ENCODE measurements at regions not wholly inside any gene's neighbourhood (a gene's known extent, or its start where the extent isn't known, plus 50 kb on each side); places are given as distances from the start of the nearest gene placed in this dataset.
"Not testable (repeated sequence)": the region's sequence is repeated elsewhere in the genome, so short reads cannot be mapped to it uniquely, and the experiment has no call there.

DNA sequence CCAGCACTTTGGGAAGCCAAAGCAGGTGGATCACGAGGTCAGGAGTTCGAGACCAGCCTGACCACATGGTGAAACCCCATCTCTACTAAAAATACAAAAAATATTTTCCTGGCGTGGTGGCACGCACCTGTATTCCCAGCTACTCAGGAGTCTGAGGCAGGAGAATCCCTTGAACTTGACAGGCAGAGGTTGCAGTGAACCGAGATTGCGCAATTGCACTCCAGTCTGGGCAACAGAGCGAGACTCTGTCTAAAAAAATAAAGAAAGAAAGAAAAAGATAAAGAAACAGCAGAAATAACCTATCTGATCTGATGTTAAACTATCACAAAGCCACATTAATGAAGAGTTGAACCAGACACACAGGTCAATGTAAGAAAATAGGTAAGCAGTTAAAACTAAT lies 696.2 kb upstream of the SALL3 start:
- DNase-seq (ENCODE audit: low spot score) = not testable (repeated sequence)

DNA sequence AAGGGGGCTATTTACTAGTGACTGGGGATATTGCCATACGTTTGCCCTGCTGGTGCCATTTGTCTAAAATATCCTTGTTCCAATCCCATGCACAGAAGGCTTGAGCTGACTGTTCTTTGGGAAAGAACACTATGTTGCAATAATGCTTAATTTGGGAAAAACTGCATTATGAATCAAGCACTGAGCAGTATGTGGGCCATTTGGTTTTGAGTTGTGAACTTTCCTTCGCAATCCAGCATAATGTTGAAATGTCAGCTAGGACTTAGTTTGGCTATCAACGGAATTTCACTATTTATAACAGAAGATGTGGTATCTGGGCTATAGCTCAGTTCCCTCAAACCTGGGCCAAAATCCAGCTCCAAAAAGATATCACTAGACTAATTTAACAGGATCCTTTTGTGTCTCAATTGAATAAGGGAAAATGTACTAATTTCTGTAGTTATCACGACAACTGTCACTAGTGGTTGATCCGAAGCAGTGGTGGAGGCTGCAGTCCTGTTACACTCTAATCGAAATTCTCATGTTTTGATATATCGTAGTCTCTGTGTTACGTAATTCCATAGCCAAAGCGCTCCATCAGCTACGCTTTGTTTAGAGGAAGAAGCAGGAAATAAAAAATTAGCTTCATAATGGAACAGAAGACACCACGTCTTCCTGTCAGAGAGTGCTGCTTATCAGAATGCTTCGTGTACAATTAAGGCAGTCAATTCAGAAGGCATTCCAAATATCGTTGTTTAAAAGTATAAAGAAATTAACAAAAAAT lies 686.8 kb upstream of the SALL3 start:
- no peak for DNase-seq (ENCODE audit: low spot score)

DNA sequence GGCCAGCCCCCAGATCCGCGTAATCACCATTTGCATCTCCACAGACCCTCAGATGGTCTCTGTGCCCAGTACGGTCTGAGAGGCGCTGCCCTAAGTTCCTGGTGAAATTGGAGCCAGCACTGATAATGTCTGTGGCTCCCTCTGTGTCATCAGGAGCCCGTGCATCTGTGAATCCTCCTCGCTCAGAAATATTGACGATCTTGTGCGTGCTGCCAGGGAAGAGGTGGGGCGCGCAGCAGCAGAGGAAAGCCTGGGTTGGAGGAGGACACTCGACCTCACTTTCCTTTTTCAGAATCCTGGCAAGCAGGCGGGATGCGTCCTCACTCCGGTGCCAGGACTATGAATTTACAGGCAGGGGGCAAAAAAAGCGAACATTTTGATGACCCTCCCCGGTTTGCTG lies 686.1 kb upstream of the SALL3 start:
- DNase-seq (ENCODE audit: low spot score) = no peak

DNA sequence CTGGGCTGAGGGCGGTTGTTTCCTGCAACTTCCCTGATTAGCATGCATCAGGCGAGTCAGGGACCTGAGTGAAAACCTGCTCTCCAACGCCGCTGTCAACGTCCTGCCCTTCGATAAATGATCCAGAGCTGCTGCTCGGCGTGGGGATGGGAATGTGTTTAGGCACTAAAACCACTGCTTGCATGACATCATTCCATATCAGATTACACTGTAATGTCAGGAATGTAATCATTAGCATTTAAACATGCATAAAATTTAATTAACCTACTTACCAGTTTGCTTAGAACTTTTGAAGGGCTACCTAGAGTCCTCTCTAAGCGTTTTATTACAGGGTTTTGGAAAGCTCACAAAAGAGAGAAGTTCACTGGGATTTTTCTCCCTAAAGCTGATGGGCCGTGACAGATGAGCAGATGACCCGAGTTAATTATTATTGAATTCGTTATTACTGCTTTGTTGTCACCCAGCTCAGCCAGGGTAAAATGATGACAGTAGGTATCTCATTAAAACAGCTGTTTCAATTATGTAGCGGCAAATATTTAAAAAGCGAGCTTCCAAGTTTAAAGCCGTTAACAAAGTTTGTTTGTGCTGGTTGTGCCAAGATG lies 685.6 kb upstream of the SALL3 start:
- DNase-seq (ENCODE audit: low spot score) = no peak

DNA sequence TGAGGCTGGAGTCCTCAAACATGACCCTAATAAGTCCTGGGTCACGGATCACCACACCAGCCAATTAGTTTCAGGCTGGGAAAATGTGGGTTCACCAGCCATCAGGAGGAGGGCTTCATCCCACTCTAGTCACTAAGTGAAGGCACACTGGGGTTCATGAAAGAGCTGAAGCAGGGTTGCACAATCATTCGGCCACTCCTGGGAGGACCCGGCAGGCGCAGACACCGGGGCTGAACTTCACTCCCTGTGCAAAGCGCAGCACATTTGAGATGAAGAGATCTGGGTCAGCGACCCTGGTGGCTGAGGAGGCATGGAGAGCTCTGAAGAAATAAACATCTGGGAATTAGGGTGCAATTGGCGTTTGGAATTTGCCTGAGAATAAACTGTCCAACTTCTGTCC lies 684.4 kb upstream of the SALL3 start:
- DNase-seq (ENCODE audit: low spot score) = no peak

DNA sequence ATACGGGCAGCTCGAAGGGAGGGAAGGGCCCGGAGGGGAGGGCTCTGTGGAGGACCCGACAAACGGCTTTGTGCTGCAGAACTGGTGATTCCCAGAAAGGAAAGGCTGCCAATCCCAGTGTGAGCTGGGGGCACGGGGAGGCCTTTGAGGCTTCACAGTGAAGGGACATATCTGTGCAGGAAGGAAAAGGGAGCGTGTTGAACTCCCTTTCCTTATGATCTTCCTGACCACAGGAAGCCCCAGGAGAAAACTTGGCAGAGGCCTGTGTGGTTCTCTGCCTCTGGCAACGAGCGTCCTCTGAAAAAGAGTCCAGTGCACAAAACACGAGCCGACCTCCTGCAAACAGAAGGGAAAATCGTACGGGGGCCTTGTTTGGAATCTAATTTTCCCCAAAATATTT lies 683.5 kb upstream of the SALL3 start:
- no peak for DNase-seq (ENCODE audit: low spot score)

DNA sequence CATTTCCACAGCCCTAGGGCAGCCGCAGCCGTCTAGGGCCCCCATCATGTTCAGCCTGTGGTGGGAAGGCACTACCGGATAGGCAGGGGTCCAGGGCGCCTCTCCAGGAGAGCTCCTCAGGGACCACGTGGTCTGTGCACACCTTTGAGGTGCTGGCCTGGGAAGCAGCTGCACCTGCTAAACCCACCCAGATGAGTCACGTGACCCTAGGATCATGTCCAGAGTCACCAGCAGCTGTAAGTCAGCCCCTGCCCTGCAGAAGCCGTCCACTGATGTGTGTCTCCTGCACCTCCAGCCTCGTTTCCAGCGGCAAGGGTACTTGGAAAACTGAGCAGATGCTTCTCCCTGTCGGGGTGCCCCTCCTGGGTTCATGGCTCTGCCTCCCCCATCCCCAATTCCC lies 682.6 kb upstream of the SALL3 start:
- no peak for DNase-seq (ENCODE audit: low spot score)

DNA sequence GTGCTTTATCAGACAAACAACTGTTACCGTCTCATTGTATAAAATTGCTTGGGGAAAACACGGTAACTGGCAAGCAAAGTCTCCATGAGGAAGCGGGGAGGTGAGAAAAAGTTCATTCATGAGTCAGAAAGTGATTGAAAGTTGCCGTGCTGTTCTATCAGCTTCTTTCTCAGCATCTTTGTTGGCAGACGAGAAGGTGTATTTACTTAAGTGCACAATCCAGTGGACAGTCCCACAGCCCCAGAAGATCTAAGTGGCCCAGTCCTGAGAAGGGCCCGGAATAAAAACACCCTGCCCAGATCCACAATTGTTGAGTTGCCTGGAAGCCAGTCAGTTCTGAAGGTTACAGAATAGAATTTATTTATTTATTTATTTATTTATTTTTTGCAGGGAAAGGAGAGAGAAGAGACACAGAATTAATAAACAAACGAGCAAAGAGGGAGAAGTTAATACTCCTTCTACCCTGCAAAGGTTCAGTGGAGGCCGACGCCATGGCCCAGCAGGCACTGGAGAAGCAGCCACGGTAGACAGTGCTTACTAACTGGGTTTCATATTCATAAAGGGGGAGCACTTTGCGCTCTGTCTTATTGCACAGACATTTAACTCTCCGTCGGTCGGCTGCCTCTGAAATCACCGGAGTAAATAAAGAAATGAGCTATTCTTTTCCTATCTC lies 676.0 kb upstream of the SALL3 start:
- DNase-seq (ENCODE audit: low spot score) = no peak

DNA sequence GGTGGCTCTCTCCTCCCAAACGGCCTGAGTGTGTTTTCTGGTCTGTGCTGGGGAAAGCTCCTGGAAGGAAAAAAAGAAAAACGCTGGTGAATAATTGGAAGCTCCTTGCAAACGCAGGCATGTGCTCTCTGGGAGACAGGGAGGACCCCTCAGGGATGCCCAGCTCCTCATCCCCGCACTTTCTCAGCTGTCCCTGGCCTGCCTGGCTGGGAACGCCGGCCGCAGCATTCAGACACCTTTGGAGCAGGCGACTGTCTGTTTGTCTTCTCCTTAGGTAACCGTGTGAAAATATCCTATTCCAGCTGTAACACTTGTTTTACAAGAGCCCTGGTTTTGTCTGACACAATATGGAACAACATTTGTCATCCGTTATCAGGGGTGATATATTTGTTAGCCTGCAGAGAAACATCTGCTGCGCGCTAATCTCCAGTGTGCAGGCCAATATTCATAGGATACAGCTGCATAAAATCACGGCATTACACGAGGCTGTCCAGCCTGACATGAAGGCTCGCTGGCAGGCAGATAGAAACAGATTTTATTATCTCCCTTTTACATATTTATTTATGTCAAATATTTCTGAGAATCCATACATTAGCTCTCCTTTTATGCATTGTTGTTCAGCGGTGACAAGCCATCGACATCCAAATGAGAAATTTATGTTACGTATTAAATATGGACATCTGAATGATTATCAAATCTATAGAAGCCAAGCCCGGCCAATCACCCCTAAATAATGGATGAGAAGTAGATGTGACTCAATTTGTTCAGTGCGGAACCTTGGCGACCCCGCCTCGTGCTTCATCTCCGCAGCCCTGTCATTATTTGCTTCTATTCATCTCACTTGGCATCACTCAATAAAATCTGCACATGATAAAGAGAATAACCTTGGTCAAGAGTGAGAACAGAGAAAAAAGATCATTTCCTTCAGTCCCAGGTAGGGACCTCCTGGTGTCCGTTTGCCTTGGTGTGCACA lies 675.1 kb upstream of the SALL3 start:
- DNase-seq (ENCODE audit: low spot score) = no peak

DNA sequence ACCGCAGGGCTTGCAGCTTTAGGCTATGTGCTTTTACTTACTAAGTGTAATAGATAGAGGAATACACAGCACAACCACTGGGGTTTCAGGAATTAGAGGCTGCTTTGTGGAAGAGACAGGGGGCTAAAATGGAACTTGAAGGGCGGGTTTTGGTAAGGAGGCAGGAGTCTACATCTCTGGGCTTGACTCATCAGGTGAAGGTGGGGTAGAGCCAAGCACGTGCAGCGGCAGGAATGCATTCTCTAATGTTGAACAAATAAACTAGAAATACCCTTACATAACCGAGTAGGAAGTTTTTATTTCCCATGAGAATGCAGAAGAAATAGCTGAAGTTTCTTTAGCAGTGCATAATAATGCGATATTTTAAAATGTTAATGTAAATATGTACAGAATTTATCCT lies 673.8 kb upstream of the SALL3 start:
- no peak for DNase-seq (ENCODE audit: low spot score)

DNA sequence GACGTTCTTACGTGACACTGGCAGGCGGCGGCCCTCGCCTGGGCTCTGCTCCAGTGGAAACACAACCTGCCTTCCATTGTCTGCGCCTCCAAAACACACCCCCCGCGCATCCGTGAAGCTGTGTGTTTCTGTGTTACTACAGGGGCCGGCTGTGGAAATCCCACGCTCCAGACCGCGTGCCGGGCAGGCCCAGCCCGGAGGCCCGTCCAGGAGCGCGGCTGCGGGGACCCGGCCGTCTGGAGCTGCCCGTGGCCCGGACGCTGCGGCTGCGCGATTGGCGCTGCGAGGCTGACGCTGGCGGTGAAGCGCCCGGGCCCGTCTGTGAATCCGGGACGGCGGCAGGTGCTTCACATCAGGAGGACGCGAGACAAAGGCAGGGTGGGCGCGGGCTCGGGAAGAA lies 670.3 kb upstream of the SALL3 start:
- no peak for DNase-seq (ENCODE audit: low spot score)

DNA sequence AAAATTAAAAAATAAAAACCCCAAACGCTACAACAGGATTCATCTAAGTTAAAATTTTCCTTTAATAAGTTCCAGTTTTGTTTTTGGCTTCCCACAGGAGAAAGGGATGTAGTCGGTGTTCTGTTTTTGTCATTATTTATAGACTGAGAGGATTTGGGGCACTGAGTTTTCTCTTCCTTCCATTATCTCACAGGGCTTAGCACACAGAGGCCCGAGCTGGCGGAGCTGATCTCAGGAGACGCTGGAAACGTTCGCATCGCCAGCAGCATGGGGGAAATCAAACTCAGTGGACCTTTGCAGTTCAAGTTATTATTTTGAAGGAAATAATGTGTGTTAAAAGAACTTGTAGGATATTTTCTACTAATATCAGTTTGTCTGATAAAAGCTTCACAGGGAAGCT lies 669.7 kb upstream of the SALL3 start:
- no peak for DNase-seq (ENCODE audit: low spot score)

DNA sequence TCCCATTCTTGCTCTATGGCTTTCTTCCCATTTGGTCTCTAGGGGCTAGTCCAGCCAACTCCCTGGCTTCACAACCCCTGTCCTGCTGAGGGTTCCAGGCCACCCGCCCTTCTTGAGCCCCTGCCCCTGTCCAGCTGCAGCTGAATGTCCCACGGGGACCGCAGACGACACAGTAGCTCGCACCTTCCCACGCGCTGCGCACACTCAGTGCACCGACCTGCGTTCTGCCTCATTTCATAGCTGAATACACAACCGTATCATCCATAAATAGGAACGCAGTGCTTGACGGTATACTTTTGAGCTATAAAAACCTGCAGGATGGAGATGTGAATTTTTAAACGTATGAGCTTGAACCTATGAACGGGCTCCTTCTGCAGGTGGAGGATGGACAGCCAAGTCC lies 660.4 kb upstream of the SALL3 start:
- DNase-seq (ENCODE audit: low spot score) = no peak

DNA sequence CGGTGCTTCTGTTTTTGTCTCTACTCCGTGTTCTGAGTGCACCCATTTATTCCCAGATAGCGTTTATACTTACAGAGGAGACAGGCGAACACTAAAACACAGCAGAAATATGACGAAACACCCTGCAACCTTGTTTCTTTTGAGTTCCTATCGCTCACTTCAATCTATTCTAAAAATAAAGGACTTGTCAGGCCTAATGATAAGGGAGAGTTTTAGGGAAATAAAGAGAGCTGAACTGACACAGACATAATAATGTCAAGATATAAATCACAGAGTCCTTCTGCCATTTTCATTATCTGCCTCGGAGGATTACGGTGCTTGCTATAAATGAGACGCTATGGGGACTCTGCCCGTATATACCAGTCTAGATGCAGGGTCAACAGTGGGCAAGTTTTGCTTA lies 659.7 kb upstream of the SALL3 start:
- DNase-seq (ENCODE audit: low spot score) = no peak

DNA sequence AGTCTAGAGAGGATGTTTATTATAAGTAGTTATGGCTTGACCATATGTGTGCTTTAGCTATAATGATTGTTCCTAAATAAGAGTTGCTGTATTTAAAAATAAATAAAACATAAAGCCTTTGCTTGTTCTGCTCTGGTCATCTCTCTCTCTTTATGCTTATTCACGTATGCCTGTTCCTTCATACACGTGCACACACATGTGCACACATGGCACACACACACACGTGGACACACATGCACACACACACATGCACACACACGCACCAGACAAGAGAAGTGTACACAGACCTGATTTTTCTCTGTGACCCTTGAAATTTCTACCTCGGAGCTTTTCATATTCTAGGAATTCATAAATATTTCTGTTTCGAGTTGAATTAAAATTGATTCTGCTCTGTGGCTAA lies 658.2 kb upstream of the SALL3 start:
- DNase-seq (ENCODE audit: low spot score) = no peak

DNA sequence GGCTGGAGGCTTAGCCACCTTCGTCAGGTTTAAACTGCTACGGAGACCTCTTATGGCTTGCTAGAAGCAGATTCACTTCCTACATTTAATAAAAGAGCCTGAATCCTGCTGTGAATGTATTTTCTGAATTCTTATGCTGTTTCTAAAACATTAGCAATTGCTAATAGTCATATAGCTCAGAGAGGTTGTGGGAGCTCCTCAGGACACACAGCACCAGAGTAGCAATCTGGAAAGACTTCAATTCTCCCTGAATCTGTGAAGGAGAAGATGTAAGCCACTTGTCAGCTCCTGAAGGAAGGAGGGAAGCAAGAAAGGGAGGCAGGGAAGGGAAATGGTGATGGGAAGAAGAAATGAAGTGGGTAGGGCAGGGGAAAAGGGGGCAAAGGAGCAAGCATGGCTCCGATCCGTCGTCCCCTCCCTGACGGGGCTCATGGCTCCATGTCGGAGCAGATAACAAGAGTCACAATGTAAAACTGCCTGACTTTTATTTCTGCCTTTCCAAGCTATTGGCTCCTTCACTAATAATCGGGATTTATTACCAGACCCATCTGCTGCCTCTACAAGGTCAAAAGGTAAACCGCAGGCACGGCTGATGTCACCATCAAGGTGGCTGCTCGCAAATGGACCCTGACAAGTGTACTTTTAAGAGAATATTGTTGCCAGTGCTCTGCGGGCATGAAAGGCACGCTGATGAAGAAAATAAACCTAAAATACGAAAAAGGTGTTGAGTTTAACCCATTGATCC lies 656.0 kb upstream of the SALL3 start:
- DNase-seq (ENCODE audit: low spot score) = no peak

DNA sequence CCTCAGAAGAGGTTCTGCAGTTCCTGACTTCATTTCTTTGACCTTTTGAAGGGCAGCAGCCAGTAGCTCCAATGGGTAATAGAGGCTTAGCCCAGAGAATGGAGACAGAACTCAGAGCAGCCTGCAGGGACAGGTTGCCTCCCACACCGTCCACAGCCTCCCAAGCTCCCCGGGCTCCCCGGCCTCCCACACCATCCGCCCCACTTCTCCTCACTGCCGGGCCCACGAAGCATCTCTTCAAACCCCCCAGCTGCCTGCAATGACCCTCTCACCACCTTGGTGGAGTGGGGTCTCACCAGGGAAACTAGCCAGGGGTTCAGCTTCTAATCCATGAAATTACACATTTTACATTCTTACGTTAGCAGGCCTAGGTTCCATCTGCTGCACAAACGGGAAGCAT lies 652.0 kb upstream of the SALL3 start:
- DNase-seq (ENCODE audit: low spot score) = no peak

DNA sequence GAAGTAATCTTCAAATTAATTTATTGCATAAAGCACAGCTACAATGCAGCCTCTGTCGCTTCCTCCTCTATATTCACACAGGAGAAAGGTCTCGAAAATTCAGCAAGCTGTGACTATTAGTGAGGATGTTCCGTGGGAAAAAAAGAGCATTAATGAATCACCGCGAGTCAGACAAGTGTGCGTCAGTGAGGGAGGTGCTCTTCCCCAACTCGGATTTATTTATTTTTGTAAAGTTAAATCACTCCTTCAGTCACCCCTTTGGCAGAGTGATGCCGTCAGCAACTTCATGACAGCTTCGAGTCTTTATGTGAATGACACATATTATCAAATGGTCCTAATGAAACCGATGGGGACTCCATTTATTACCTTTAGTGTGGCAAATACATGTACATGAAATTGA lies 648.9 kb upstream of the SALL3 start:
- DNase-seq (ENCODE audit: low spot score) = no peak

DNA sequence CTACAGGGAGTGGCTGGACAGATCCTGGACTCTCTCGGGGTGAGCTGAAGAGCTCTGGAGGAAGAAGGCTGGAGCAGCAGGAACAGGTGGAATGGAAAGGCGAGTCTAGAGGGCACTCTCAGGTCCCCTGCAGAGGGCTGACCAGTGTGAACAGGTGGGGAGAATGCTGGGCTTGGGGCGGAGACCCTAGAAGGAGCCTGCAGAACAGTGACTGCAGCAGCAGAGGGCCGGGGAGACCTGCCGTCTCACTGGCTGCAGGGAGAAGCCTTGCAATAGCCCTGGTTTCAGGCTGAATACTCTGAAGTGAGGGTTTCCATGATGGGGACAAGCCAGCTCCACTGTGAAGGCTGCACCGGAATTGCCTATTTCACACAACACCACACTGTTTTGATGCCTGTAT lies 626.7 kb upstream of the SALL3 start:
- no peak for DNase-seq (ENCODE audit: low spot score)

DNA sequence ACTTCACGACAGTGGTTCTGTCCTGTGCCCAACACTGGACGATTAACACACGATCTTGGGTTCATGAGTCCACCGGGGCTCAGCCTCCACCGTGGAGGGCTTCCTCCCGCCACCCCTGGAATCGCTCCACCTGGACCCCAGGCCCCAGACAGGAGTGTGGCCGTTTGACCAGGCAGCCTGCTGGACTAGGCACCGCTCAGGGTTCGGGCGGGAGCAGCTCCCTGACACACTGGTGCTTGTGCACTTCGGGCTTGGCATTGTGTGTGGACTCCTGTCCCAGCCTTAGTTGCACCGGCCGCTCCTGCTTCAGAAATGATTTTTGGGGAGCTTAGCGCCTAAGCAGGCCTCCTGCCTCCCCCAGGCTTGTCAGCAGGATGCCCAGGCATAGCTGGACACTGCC lies 617.4 kb upstream of the SALL3 start:
- no peak for DNase-seq (ENCODE audit: low spot score)

DNA sequence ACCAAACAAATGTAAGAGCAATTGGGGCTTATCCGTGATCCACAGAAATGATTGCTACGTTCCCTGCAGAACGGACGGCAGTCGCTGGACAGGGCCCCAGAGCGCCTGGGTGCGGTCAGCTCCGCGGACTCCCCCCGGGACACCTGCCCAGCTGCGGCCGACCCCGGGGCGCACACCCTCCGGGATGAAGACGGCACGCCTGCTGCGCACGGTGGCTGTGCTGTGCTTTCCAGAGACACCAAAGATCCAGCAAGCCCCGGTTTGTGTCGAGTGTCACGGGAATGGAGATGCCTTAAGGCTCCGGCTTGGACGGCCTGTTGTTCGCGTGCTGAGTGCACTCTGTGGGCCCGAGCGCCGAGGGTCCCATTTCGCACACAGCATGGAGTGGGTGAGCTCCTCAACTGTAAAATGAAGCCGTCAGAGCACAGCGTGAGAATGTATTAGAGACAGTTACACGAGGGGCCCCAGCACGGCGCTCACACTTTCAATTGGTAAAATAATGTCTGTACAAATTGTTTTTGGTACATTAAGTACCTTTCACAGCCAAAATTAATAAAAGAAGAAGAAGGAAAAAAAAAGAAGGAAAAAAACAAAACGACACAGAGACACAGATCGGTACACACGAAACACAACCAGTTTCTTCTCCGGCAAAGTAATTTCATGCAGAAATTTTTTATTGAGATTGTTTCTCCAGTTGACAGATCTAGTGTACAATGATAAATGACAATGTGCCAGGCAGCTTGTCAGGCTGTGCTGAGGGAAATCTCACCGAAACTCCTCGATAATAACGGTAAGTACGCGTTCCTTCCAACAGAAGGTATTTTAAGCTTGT lies 615.8 kb upstream of the SALL3 start:
- no peak for DNase-seq (ENCODE audit: low spot score)

Measured in COLO829 (cell line).